ENCODE measurements at regions not wholly inside any gene's neighbourhood (a gene's known extent, or its start where the extent isn't known, plus 50 kb on each side); places are given as distances from the start of the nearest gene placed in this dataset.

- TF ChIP-seq, protein P1, sequence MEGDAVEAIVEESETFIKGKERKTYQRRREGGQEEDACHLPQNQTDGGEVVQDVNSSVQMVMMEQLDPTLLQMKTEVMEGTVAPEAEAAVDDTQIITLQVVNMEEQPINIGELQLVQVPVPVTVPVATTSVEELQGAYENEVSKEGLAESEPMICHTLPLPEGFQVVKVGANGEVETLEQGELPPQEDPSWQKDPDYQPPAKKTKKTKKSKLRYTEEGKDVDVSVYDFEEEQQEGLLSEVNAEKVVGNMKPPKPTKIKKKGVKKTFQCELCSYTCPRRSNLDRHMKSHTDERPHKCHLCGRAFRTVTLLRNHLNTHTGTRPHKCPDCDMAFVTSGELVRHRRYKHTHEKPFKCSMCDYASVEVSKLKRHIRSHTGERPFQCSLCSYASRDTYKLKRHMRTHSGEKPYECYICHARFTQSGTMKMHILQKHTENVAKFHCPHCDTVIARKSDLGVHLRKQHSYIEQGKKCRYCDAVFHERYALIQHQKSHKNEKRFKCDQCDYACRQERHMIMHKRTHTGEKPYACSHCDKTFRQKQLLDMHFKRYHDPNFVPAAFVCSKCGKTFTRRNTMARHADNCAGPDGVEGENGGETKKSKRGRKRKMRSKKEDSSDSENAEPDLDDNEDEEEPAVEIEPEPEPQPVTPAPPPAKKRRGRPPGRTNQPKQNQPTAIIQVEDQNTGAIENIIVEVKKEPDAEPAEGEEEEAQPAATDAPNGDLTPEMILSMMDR (IDR thresholded peaks at IDR 0.05; ENCODE audit: insufficient read depth, low read depth, low read length) = no peak
- TF ChIP-seq EZH2 (IDR thresholded peaks at IDR 0.05; ENCODE audit: insufficient read depth, low read length) = no peak
These were observed 105.4 kb upstream of the C1orf174 start for GRCh38 chr1:4005431-4005830.
